Endothelial cell of umbilical vein (primary cell): ENCODE measurements at regions not wholly inside any gene's neighbourhood (a gene's known extent, or its start where the extent isn't known, plus 50 kb on each side); places are given as distances from the start of the nearest gene placed in this dataset.

Experiments used
- BruUV-seq: library from RNA; stranded (reverse); fragments of 400-500 nt; replicated peaks from 2 replicates; lab custom pipeline; 2021; lab: Mats Ljungman, UMichigan
- CTCF ChIA-PET: fragments of 300-600, 350-600 bp; sonication (Branson Sonifier 250); formaldehyde crosslinking; loops from one replicate; lab custom pipeline; 2021; ENCODE audit warnings: antibody characterized with exemption, inconsistent platforms; lab: Charles Lee
- POLR2A ChIA-PET: fragments of 300-600, 350-600 bp; sonication (Branson Sonifier 250); formaldehyde crosslinking; loops from one replicate; lab custom pipeline; 2021; ENCODE audit warnings: antibody characterized with exemption, inconsistent platforms; lab: Charles Lee
- DNase-seq: peaks from one replicate; pipeline ENCODE4 v3.0.0-alpha.2; 2011; ENCODE audit warnings: low read depth, low spot score
- FAIRE-seq: peaks from 2 replicates; lab custom pipeline; 2011; peaks lifted over from hg19 to GRCh38; lab: Jason Lieb, UNC
- H2AFZ ChIP-seq: 2 replicates; pipeline ENCODE4 v1.6.0; 2012; ENCODE audit warnings: low read depth, low read length, control low read depth, inconsistent platforms
- H3K27ac ChIP-seq: 2 replicates; pipeline ENCODE4 v1.5.1; 2011; ENCODE audit warnings: low read depth, mild to moderate bottlenecking, control low read depth, low read length, moderate library complexity; ENCODE audit not compliant: insufficient read depth
- H3K27me3 ChIP-seq, 2 experiments: 2 replicates each; pipeline versions ENCODE4 v1.6.0 to v1.6.1; 2011; ENCODE audit warnings: low read length in 2 of 2, mixed read lengths in 1 of 2; ENCODE audit not compliant: control insufficient read depth in 2 of 2, insufficient read depth in 2 of 2
- H3K36me3 ChIP-seq, 2 experiments: 2 replicates in 1 of 2; 3 replicates in 1 of 2; pipeline ENCODE4 v1.5.1; 2011; ENCODE audit warnings: low read length in 2 of 2, mild to moderate bottlenecking in 1 of 2, moderate library complexity in 1 of 2; ENCODE audit not compliant: control insufficient read depth in 2 of 2, insufficient read depth in 2 of 2; ENCODE audit errors: extremely low read depth in 1 of 2
- H3K4me1 ChIP-seq: 3 replicates; pipeline ENCODE4 v1.5.1; 2011; ENCODE audit warnings: mild to moderate bottlenecking, low read length; ENCODE audit not compliant: control insufficient read depth, insufficient read depth; ENCODE audit errors: extremely low read depth
- H3K4me2 ChIP-seq: 2 replicates; pipeline ENCODE4 v1.6.1; 2011; ENCODE audit warnings: low read length, control low read depth, mixed read lengths; ENCODE audit not compliant: insufficient read depth
- H3K4me3 ChIP-seq, 3 experiments: fragments of 200-600 bp in 1 of 3; sonication (generic), shearing (Covaris generic) in 1 of 3; replicated peaks in 1 of 3; 2 replicates each; pipeline ENCODE4 v1.5.1; 2011 to 2016; ENCODE audit warnings: control low read depth in 3 of 3, low read length in 3 of 3, mild to moderate bottlenecking in 2 of 3, inconsistent platforms in 1 of 3, low read depth in 1 of 3, moderate library complexity in 1 of 3; ENCODE audit not compliant: insufficient read depth in 1 of 3
- H3K79me2 ChIP-seq: 2 replicates; pipeline ENCODE4 v1.6.0; 2012; ENCODE audit warnings: low read length, inconsistent platforms; ENCODE audit not compliant: control insufficient read depth, insufficient read depth
- H3K9ac ChIP-seq: replicated peaks from 2 replicates; pipeline ENCODE3; 2011; ENCODE audit warnings: low read length, control low read depth; ENCODE audit not compliant: insufficient read depth; ENCODE audit errors: extremely low read depth
- H3K9me1 ChIP-seq: replicated peaks from 3 replicates; pipeline ENCODE4 v1.6.0; 2011; ENCODE audit warnings: mild to moderate bottlenecking, low read length; ENCODE audit not compliant: control insufficient read depth, insufficient read depth; ENCODE audit errors: extremely low read depth
- H3K9me3 ChIP-seq: replicated peaks from 2 replicates; pipeline ENCODE4 v1.5.1; 2012; ENCODE audit warnings: low read length, inconsistent platforms; ENCODE audit not compliant: control insufficient read depth, insufficient read depth
- H4K20me1 ChIP-seq: replicated peaks from 2 replicates; pipeline ENCODE3; 2011; ENCODE audit warnings: mild to moderate bottlenecking, low read length; ENCODE audit not compliant: control insufficient read depth, insufficient read depth; ENCODE audit errors: extremely low read depth
- CTCF ChIP-seq, 2 donors: IDR thresholded peaks; 1 replicate in 1 of 2; 2 replicates in 1 of 2; pipeline ENCODE4 v1.5.1; 2011; ENCODE audit warnings: low read length in 2 of 2, mild to moderate bottlenecking in 2 of 2, moderate library complexity in 2 of 2, control low read depth in 1 of 2, inconsistent platforms in 1 of 2, low read depth in 1 of 2; ENCODE audit not compliant: insufficient read depth in 1 of 2; ENCODE audit errors: extremely low read depth in 1 of 2
- EZH2 ChIP-seq: IDR thresholded peaks from 2 replicates; pipeline ENCODE4 v1.6.1; 2012; ENCODE audit warnings: borderline replicate concordance, low read depth, mild to moderate bottlenecking, moderate library complexity, low read length, inconsistent platforms; ENCODE audit not compliant: severe bottlenecking
- FOS ChIP-seq: IDR thresholded peaks from 2 replicates; pipeline ENCODE4 v1.6.1; 2011; ENCODE audit warnings: mild to moderate bottlenecking, low read length, moderate library complexity, borderline replicate concordance; ENCODE audit not compliant: insufficient read depth
- GATA2 ChIP-seq: IDR thresholded peaks from 2 replicates; pipeline ENCODE4 v1.7.0; 2011; ENCODE audit warnings: low read depth, mild to moderate bottlenecking, moderate library complexity, mixed read lengths, low read length; ENCODE audit not compliant: insufficient read length, insufficient read depth
- JUN ChIP-seq: IDR thresholded peaks from 2 replicates; pipeline ENCODE4 v1.6.1; 2011; ENCODE audit warnings: borderline replicate concordance, low read depth; ENCODE audit not compliant: insufficient read length, insufficient read depth
- MAX ChIP-seq: IDR thresholded peaks from 2 replicates; pipeline ENCODE4 v1.6.1; 2011; ENCODE audit not compliant: insufficient read depth, insufficient read length
- MYC ChIP-seq: IDR thresholded peaks from one replicate; pipeline ENCODE4 v1.6.1; 2011; ENCODE audit warnings: mild to moderate bottlenecking, low read depth, low read length
- POLR2A ChIP-seq: IDR thresholded peaks from 2 replicates; pipeline ENCODE4 v1.6.1; 2012; ENCODE audit warnings: low read depth, mild to moderate bottlenecking, control low read depth, low read length
- POLR2AphosphoS5 ChIP-seq: IDR thresholded peaks from 2 replicates; pipeline ENCODE4 v1.6.1; 2012; ENCODE audit warnings: low read depth, mild to moderate bottlenecking, control low read depth, low read length, moderate library complexity; ENCODE audit not compliant: insufficient read depth
- dilution Hi-C: fragments of 300-500 bp; cut with MboI; formaldehyde crosslinking; loops from one replicate; pipeline ENCODE4 v1.15.0; 2019; ENCODE audit warnings: low sequenced_read_pairs; ENCODE audit not compliant: extremely low pct_ligation_motif_present
- intact Hi-C: fragments of 100-400 bp; cut with micrococcal nuclease; formaldehyde crosslinking; loops from one replicate; pipeline ENCODE4 v1.10.0; 2022

- intact Hi-C loops (no loop called here), dilution Hi-C loops (no loop called here)
- no TSS peak for BruUV-seq
- CTCF ChIA-PET: no interaction called here
- Histone ChIP-seq H3K4me1 (no peaks in the 10 kb centered on the region), H3K27ac (no peak overlapping the region), H3K9me3 (peaks cover 6% of the 10 kb centered on the region), H3K9me1 (no peaks in the 10 kb centered on the region), H3K4me3 (no peak overlapping the region), H3K9ac (no peak overlapping the region), H3K79me2 (no peaks in the 10 kb centered on the region), H2AFZ (no peak overlapping the region), H4K20me1 (no peaks in the 10 kb centered on the region), H3K36me3 (no peaks in the 10 kb centered on the region), H3K27me3 (no peaks in the 10 kb centered on the region), H3K4me2 (no peak overlapping the region)
- POLR2A ChIA-PET: no interaction called here
- TF ChIP-seq MAX: no peak
- TF ChIP-seq MYC: no peak
- FAIRE-seq: no peak
- DNase-seq: no peak
Measured at GRCh38 chr4:164482092-164482404, 271.9 kb upstream of the SMIM31 start.

GRCh38 chr4:164482758-164483157 is 271.2 kb upstream of the SMIM31 start:
- FAIRE-seq (no peak), DNase-seq (no peak)
- Histone ChIP-seq H3K4me1 (no peaks in the 10 kb centered on the region), H3K36me3 (no peaks in the 10 kb centered on the region), H3K9ac (no peak overlapping the region), H4K20me1 (no peaks in the 10 kb centered on the region), H3K27me3 (no peaks in the 10 kb centered on the region), H3K79me2 (no peaks in the 10 kb centered on the region), H3K4me2 (no peak overlapping the region), H3K9me1 (no peaks in the 10 kb centered on the region), H3K4me3 (no peak overlapping the region), H3K9me3 (peaks cover 6% of the 10 kb centered on the region), H3K27ac (no peak overlapping the region), H2AFZ (no peak overlapping the region)
- ChIA-PET POLR2A (no interaction called here), CTCF (no interaction called here)
- BruUV-seq: no TSS peak
- dilution Hi-C loops (no loop called here), intact Hi-C loops (no loop called here)
- no peak for TF ChIP-seq FOS
- no peak for TF ChIP-seq POLR2A
- TF ChIP-seq MYC: no peak
- TF ChIP-seq JUN: no peak
- no peak for TF ChIP-seq MAX
- no peak for TF ChIP-seq EZH2
- TF ChIP-seq CTCF (IDR thresholded peaks at IDR 0.05; ENCODE audit: extremely low read depth in 1 of 2, insufficient read depth in 1 of 2, low read depth in 1 of 2, low read length in 2 of 2): no peak
- no peak for TF ChIP-seq GATA2
- TF ChIP-seq POLR2AphosphoS5: no peak
